SKM-1 treated with dmso at 0.1 percent for 144 hours (cell line): ENCODE measurements at regions not wholly inside any gene's neighbourhood (a gene's known extent, or its start where the extent isn't known, plus 50 kb on each side); places are given as distances from the start of the nearest gene placed in this dataset.

Experiments
- DNase-seq: peaks from one replicate; lab custom pipeline; 2025; ENCODE audit not compliant: unreplicated experiment; lab: John Stamatoyannopoulos, UW

DNA sequence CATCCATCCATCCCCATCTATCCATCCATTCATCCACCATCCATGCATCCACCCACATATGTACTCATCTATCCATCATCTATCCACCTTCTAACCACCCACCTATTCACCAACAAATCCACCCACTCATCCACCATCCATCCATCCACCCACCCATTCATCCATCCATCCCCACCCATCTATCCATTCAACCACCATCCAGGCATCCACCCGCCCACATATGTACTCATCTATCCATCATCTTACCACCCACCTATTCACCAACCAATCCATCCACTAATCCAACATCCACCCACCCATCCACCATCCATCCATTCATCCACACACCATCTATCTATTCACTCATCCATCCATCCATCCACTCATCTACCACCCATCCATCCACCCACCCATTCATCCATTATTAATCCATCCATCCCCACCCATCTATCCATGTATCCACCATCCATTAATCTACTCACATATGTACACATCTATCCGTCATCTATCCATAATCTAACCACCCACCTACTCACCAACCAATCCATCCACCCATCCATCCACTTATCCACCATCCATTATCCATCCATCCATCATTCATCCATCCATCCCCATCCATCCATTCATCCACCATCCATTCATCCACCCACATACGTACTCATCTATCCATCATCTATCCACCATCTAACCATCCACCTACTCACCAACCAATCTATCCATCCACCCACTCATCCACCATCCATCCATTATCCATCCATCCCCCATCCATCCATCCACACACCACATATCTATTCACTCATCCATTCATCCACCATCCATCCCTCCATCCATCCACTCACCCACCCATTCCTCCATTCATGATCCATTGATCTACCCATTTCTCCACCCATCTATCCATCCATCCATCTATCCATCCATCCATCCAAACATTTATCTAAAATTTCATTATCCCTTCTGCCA, 940.0 kb downstream of the BRD1 start:
- DNase-seq, result no peak

DNA sequence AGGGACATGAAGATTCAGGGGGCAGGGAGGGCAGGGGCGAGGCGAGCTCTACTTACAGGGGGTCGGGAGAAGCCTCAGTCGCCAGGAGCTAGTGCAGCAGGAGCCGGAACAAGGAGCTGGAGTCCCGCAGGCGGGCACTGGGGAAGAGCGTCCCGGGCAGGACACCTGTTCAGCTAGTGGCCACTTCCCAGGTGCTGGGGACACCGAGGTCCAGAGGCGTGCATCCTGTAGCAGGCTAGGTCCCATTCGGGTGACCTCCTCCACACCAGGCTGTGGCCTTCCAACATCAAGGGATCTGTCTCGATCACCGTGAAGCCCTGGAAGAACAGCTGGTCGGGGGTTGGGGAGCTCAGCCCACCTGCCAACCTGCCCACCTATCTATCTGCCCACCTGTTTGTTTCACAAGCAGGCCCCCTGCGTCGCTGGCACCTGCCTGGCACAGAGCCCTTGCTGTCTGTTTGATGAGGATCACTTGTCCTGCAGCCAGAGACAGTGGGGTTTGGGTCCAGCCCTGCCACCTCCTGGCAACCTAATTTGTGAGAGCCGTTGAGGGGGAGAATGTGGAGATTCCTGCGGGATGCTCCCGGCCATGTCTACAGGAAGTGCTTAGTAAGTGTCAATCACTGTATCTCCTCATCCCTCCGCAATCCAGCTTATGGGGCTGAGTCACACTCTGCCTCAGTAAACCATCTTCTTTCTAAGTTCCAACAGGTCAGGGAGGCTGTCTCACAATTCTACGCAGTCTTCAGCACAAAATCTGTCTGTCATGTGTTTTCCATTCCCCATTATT, 940.9 kb downstream of the BRD1 start:
- DNase-seq, result no peak

DNA sequence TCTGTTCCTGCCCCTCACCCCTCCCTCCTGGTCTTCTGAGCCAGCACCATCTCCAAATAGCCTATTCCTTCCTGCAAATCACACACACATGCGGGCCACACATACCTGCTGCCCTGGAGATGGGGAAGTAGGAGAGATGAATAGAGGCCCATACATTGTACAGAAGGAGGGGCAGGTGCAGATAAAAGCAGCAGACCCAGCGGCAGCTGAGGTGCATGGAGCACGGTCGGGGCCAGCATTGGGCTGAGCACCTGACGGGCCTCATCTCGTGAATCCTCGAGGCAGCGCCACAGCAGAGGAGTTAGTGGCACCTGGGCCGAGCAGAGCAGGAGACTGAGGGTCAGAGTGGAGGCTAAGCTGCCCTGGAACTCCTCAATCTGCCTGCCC, 941.8 kb downstream of the BRD1 start:
- DNase-seq, result no peak

DNA sequence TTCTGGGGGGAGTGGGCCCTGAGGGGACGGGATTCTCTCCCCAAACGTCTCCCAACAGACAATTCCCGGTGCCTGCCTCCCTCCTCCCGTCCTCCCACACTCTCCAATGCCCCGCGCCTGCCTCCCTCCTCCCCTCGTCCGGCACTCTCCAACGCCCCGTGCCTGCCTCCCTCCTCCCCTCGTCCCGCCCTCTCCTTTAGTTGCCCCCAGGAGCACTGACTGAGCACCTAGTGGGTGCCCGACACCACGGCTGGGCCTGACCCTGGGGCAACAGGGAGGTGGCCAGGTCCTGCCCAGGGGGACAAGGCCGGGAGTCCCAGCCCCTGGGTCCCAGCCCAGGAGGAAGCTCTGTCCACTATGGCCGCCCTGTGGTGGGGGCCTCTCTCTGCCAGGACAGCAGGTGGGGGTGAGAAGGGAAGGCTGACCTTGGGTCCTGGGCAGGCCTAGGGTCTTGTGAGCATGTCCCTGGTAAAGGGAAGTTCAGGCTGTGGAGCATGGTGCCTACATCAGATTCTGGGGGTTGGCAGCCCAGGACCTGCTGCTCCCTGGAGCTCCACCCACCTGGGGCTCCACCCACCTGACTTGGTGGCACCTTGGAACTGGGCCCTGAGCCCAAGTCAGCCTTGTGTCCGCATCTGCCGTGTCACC, 942.3 kb downstream of the BRD1 start:
- no peak for DNase-seq

DNA sequence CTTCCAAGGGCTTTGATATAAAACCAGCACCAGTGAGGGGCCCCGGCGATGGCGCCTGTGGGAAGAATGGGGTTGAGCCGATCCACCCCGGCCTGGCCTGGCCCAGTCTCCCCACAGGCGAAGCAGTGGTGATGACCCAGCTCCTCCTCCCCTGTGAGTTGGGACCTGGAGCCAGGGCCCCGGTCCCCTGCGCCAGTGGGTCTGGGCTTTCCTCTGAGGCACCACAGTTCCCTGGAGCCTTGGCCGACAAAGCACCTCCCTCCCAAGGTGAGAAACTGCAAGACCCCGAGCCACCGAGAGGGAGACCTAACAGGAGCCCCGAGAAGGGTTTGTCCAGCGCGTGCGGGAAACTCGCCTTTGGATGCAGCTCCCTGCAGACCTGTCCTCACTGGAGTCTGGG, 942.9 kb downstream of the BRD1 start:
- DNase-seq, result no peak

DNA sequence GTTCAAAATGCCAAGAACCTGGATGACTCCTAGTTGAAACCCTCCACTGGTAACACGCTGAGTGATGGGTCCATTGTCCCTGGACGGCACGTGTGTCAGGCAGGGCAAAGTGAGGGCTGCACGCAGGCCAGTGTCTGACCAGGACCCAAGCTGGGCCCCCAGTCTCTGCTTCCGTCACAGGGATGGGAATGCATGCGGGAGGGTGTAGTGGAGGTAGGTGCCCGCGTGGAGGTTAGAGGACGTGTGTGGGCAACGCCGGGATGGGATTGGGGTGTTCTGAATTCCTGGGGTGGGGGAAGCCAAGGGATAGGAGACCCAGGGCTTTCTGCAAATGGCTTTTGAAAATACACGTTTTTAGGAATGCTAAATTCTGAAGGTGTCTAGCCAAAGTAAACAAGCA, 943.3 kb downstream of the BRD1 start:
- no peak for DNase-seq

DNA sequence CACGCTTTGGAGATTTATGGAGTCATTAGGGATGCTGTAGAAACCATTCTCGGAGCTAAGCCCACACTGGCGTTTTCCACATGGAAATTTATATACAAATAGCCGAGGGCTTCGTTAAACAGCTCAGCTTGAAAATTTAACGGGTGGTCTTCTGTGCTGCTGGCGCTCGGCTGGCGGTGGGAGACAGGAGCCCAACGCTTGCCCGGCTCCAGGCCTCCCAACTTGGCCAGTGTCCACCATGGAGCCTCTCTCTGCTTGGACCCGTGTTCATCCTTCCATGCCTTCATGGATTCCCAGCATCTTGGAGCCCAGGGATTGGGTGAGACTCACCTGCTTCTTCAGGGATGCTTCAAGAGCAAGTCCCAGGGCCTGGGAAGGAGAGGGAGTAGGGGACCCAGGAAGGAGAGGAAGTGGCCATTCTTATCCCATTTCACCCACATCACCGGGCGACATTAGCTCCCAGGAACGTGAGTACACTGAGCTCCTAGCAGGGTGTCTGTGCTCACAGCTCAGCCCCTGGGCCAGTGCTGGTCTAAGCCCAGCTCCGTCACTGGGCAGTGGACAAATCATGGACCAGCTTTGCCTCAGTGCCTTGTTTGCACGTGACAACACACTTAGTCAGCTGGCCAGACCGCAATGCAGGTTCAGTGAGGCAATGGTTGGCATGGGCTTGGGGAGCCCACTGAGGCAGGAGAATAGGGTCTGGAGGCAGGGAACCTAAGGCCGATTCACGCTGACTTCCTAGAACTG, 944.3 kb downstream of the BRD1 start:
- DNase-seq, result no peak

DNA sequence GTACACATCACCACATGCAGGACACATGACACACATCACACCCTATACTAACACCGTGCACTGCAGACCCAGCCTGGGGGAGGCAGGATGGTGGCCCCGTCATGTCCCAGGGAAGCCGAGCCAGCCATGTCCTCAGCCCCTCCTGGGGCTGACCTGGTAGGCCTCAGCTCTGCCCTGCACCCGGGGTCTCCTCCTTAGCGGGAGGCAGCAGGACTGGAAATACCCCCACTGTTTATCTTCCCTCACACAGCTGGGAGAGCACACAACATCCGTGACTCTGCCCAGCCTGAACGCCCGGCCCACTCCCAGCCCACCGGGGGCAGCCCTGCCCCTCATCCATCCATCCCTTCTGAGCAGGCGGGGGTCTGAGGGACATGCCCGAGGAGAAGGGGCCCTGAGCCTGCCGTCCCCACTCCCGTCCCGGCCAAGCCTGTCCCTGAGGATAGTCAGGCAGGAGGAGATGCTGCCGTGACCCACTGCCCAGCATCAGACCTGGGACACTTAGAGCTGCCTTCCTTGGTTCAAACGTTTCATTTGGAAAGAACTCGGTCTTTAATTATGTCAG, 945.0 kb downstream of the BRD1 start:
- no peak for DNase-seq

DNA sequence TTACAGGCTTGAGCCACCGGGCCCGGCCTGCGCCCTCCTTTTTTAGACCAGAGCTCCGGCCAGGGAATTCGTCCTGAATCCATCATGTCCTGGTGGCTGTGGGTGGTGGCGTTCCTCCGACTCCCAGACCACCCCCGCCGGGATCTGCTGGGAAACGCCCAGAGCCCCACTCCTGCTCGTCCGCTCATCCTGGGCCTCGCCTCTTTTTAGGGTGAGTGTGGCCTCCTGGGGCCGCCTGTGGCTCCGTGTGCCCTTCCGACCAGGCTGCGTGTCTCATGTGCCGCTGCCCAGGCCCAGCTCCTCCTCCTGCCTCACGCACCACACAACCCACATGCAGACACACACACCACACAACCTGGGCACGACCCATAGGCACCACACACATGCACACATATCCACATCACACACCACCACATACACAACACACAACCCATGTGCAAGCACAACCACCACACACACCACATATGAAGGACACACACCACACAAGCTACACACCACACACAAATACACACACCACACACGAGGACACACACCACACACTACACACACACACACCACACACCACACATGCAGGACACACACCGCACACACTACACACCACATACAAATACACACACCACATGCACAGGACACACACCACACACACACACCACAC, 946.2 kb downstream of the BRD1 start:
- no peak for DNase-seq

DNA sequence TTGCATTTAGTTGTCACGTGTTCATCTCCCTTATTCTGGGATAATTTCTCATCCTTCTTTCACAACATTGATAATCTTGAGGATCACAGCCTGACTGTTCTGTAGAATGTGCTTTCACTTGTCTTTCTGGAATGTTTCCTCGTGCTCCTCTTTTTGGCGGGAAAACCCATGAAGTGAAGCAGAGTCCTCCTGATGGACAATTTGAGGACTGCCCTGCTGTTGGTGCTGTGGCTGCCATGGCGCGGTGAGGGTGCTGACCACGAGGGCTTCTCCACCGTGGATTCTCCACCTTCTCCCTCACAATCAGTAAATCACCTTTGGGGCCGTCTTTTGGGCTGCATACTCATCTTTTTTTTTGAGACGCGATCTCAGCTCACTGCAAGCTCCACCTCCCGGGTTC, 946.9 kb downstream of the BRD1 start:
- no peak for DNase-seq

DNA sequence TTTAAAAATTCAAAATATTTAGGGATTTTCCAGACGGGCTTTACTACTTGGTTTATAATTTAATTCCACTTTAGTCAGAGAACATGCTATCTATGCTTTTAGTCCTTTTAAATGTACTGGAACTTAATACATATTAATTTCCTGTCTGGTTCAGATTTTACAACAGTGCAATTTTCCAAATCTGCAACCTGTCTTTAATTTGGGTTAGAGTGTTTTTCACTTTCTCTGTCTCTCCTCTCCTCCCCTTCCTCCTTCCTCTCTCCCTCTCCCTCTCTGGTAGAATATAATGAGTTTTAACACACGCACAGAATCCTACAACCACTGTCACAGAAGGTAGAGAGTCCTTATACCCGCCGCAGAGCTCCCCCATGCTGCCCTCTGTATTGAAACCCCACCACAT, 950.7 kb downstream of the BRD1 start:
- no peak for DNase-seq

DNA sequence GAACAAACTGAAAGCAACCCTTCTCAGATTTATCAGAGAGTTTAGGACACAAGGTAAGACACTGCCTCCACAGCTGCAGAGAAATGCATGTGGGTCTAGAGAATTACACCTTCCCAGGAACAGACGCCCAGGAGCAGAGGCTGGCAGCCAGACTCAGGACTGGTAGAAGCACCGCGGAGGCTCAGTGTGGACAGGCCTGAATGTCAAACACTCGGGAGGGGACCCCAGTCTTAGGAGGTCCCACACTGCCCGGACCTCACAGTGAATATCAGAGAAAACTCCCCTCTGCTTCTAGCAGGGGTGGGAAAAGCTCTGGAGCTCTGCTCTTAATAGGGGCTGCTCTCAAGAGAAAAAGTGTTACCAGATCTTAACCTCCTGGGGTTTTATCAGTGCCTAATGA, 952.7 kb downstream of the BRD1 start:
- DNase-seq, result no peak

DNA sequence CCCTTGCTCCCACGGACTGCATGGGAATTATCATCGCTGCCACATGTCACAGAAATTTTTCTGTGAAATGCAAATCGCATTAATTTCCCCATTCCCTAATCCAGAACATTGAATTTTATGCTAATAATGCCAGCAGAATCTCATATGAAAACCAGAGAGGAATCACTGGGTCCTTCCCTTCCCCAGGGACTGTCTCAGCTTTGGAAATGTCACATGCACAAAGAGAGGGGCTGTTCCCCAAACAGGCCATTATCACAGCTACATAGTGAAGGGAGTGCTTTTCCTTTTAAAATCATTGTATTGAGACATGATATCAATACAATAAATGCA, 954.5 kb downstream of the BRD1 start:
- no peak for DNase-seq

DNA sequence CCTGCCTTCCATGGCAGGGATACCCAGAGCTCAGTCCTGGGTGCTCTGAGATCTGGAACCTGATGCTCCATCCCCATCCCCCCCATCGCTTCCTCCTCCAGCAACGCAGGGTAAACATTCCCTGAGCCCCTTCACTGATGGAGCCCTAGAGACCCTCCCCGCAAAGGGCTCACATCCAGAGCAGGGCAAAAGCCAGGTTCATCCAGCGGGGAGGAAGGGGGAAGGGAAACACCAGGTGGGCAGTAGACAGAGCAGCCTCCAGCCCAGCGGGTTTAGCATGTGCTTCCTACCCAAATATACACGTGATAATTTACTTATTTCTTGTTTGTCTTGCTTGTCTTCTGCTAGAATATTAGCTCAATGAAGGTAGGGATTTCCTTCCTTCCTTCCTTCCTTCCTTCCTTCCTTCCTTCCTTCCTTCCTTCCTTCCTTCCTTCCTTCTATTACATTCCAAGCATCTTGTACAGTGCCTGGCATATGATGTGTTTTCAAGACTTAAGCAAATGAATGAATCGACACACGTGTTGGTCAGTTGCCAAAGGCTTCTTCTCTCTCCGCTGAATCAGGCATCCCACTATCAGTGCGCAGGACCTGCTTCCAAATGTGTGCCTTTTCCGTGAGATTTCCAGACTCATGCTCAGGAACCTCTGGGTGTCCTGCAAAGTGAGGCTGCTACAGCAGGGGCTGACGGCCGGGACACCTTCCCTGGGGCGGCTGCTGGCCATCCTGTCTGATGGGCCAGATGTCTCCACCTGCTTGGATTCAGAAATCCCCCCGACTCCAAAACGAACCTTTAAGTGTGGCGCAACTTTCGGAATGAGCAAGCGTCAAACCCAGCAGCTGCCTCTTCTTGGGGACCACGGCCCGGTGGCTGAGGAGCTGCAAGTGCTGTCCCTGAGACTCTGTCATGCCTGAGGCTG, 955.1 kb downstream of the BRD1 start:
- no peak for DNase-seq

DNA sequence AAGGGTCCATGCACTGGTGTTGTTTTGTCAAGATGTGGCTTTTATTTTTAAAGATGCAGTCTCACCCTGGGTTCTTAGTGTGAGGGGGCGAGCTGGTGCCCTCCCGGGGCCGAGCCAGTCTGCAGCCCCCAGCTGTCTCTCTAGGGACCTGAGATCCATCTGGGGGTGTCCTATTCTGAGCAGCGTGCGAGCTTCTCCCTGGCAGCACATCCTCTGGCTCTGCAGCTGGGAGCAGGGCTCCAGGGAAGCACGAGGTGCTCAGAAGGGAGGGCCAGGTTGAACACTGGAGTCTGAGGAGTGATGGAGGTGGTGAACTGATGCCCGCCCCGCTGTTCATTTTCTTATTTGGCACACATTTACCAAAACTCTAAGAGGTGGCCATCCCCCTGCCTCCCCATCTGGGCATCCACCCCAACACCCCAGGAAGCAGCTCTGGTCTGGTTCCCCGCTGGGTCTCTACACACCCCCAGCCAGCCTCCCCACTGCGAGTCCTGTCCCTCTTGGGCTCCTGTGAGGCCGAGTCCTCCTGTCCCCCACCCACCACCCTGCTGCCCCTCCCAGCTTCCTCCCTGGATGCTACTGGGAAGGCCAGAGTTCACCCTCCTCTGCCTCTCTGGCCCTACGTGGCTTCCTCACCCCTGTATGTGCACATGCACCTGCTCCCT, 956.4 kb downstream of the BRD1 start:
- DNase-seq, result no peak

DNA sequence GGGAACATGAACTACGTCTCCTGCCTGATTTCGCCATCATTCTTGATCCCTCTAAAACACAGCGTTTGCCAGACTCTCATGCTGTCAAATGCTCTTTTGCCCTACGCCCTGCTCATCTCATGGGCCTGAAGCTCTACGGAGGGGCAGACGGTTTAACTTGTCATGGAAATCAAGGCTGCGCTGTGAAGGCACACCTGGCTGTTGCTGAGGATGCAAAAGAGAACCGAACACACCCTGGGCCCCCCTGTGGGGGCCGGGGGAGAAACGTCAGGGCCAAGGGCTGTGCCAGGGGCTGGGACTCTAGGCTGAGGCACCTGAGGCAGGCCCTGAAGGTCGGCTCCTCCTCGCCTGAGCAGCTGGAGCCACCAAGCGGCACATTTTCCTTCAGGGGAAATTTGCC, 957.2 kb downstream of the BRD1 start:
- DNase-seq, result no peak

DNA sequence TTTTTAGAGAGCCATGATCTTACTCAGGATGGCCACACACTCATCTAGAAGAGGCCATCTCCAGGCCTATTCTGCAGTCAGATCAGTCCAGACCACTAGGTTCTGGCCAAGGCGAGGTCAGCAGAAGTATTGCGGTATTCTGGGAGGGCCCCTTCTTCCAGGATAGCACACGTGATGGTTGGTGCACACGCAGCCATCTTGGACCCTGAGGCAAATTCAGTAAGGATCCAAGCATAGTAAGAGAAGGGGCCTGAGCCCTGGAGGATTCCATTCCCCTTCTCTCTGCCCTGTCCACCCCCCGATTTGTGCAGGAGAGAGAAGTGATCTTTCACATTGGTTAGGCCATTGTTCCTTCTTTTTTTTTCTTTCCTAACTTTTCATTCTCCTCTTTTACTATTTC, 957.9 kb downstream of the BRD1 start:
- DNase-seq, result no peak

DNA sequence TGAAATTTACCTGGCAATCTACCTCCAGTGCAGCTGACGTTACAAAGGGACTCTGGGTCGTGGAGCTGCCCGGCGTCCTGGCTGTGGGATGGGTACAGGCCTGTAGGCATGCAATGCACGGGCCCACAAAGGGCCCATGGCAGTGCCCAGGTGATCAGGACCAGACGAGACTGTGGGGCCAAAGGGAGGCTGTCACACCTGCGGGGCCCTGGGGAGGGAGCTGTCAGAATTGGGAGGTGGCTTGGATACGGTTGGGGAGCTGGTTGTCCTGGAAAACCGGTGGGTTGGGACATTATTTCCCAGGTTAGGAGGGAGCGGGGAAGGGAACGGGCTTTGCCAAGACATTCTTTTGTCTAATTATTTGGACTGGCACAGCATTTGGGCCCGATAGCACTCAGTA, 958.5 kb downstream of the BRD1 start:
- DNase-seq, result no peak

DNA sequence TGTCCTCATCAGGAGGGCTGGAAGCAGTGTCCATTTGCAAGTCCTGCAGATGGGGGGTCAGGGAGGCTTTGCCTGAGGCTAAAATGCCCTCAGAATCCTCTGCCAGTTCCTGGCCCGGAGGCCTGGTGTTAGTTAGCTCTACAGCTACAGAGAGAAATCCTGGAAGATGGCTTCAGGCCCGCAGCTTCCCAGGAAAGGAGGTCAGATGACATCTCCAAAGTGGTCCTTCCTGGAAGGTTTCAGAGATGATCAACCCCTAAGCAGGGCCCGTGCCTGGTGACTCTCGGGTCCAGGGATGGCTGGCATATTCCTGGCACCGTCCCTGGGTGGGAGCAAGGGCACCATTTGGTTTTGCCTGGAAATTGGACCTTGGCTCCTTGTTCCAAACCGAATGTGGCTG, 959.1 kb downstream of the BRD1 start:
- no peak for DNase-seq
